HG03196 (cell line): ENCODE measurements at regions not wholly inside any gene's neighbourhood (a gene's known extent, or its start where the extent isn't known, plus 50 kb on each side); places are given as distances from the start of the nearest gene placed in this dataset.
"Not testable (repeated sequence)": the region's sequence is repeated elsewhere in the genome, so short reads cannot be mapped to it uniquely, and the experiment has no call there.

Experiments used
- ATAC-seq: cut with Tn5 transposase; IDR thresholded peaks from one replicate; pipeline ENCODE4 v1.9.1; 2021; ENCODE audit not compliant: unreplicated experiment

DNA sequence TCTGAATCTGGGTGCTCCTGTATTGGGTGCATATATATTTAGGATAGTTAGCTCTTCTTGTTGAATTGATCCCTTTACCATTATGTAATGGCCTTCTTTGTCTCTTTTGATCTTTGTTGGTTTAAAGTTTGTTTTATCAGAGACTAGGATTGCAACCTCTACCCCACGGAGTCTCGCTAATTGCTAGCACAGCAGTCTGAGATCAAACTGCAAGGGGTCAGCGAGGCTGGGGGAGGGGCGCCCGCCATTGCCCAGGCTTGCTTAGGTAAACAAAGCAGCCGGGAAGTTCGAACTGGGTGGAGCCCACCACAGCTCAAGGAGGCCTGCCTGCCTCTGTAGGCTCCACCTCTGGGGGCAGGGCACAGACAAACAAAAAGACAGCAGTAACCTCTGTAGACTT, 421.8 kb downstream of the CSNK1G3 start:
- ATAC-seq, result not testable (repeated sequence)

DNA sequence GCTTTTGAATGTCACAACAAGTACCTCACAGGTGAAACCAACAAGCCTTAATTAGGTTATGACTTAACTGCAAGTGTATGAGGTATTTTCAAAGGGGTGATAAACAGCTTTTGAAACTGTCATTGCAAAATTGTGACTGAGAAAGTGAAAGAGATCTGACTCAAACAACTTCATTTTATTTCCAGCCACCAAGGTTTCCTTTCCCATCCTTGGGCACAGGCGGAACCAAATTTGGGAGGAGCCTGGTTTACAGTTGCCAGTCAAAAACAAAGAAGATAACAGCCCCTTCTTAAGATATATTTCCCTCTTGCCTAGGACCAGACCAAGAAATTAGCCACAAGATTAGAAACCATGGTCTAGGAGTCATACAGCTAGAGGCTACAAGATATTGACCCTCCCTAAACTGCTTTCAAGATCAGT, 417.1 kb downstream of the CSNK1G3 start:
- no peak for ATAC-seq

DNA sequence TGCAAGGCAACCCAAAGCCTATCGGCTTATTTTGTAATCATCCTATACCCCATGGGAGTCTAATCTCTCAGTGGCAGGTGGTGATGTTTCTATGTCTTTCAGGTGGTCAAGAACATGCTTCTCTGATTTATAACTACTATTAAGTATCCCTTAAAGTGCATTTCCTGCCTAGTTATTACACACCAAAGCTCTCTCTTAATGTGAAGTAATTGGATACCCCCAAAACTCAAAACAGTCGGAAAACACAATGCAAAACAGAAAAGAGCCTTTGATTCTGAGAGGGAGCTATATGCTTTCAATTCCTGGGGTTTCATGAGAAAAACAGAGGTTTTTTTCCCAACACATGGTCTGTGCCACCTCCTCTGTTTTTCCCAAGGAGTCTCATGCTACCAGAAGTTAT, 416.4 kb downstream of the CSNK1G3 start:
- ATAC-seq, result no peak

DNA sequence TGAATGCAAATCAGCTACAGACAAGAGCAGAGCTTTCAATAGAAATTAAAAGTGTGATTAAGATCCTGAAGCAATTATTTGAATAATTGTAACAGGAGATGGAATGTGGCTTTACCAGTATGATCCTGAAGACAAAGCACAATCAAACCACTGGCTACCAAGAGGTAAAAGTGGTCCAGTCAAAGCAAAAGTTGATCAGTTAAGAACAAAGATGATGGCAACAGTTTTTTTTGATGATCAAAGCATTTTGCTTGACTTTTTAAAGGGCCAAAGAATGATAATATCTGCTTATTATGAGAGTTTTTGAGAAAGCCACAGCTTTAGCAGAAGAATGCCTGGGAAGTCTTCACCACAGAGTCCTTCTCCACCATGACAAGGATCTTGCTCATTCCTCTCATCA, 409.2 kb downstream of the CSNK1G3 start:
- ATAC-seq, result no peak

DNA sequence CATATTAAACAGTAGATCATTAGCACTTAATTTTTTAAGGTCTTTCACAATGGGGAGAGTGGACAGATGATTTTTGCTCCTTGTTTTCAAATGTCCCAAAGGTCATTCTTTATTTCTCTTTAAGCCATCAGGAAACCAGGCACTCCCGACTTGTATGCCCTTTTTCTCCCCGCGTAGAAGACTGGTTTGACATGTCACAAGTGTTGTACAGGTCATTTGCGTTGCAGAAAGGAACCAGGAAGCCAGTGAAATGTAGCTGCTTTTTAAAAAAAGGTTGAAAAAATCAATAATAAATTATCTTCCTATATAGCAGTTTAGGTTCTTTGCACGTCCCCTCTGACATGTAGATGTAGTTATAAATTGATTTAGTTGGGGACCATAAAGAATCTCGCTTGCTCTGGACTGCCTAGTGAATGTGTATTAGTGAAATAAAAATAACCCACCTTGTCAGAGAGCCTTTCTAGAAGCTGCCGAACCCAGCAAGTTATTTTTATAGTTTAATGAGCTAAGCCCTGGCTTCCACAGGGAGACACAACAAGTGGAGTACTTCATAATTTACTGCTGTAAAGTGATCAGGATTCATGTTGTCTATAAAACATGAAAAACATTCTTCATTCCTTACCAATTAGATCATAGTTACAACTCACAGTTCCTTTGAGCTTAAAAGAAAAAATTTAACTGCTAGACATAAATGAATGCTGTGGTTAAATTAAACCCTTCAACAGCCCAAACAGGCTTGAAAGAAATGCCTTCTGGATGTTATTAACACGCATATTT, 404.6 kb downstream of the CSNK1G3 start:
- no peak for ATAC-seq

DNA sequence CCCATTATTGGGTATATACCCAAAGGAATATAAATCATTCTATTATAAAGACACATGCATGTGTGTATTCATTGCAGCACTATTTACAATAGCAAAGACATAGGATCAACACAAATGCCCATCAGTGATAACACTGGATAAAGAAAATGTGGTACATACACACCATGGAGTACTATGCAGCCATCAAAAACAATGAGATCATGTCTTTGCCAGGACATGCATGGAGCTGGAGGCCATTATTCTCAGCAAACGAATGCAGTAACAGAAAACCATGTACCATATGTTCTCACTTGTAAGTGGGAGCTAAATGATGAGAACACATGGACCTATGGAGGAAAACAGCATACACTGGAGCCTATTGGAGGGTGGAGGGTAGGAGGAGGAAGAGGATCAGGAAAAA, 402.4 kb downstream of the CSNK1G3 start:
- ATAC-seq, result no peak

DNA sequence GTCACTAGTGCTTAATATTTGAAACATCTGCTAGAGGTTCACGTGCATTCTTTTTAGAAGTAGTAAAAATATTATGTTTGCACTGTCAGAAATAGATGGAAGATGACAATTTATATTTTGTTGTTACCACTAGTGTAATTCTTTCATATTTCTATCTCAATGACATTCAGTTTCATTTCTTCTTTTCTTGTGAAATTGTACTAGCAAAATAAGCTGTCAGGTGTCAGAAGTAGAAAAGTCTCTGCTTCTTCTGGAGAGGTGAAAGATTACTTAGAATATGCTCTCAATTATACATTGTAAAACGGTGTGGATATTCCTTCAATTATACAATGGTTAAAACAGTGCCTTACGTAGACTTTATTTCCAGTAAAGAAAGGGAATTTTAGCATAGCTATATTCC, 395.4 kb downstream of the CSNK1G3 start:
- no peak for ATAC-seq

DNA sequence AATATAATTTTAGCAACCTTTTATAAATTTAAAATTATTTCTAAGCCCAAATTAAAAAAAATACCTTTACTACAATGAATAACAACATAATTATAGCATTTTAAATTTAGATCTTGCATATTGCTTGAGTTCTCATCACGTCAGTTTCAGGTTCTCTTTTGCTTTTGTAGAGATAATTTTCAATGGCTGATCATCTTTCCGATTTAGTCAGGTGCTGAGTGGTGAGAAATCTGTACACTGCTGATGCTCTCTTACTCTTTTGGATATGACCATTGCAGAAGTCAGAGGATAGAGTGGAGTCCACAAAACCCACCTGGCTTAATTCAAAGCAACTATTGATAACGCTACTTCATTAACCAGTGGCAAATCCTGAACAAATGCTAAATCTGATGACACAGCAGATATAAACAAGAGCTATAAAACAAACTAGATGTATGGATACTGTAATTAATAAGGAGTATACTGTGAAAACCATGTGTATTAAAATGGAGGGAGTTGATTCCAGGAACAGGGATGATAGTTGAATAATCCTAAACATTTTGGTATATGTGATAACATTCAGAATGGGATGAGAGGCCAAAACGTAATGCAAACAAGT, 394.8 kb downstream of the CSNK1G3 start:
- no peak for ATAC-seq

DNA sequence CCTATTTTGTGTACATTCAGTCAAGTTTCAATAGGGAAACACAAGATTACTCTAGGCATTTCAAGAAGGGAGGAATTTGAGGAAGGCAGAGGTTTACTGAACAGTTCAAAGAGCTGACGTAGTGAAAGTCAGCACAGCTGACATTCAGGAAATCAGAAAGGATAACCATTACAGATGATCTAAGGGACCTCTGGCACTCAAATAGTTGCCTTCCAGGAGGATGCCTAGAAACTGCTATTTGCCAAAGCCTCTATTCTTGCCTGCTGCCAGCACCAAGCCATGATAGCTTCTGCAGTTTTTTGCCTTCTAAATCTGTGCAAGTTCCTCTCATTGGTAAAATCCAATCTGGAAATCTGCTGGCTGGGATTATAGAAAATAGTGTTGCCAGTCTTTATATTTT, 373.1 kb downstream of the CSNK1G3 start:
- ATAC-seq, result no peak

DNA sequence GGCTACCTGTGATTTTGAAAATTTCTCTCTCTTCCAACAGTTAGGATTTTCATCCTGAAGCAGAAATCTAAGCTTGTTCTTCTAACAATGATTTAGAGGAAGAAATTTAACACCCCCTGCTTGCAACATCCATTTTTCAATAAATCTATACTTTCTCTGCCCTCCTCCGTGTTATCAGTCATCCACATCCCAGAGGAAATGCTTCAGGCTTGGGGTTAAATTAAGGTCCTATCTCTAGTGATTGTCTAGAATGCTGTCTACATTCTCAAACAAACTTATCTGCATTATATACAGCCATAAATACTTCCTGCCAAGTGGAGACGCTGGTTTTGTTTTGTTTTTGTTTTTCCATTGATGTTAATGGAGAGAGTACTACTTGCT, 371.0 kb downstream of the CSNK1G3 start:
- no peak for ATAC-seq

DNA sequence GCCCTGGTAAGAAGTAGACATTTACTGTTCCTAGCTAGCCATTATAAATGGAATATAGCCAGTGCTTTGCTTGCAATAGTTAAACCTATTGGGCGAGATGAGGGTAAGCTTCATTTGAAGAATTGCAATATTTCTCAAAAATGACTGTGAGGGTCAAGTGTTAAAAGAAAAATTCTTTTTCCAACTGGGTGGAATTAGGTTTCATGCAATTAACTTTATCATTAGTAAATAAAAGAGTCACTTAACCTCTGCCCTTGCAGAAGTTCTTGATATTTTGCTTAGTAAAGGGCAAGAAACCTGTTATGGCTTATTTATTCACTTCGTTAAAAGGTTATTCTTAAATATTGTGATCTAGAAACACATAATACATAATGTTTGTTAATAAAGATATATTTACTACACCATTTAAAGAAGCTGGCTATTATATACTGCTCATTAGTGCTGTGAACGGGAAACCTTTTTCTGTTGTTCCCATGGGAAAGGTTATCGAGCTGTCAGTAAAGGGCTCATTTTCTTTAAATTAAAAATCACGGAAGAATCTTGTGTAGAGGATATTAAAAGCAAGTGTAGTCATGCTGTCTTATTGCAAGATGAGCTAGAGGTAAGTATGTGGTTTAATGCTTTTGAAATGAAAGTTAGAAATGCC, 370.5 kb downstream of the CSNK1G3 start:
- no peak for ATAC-seq

DNA sequence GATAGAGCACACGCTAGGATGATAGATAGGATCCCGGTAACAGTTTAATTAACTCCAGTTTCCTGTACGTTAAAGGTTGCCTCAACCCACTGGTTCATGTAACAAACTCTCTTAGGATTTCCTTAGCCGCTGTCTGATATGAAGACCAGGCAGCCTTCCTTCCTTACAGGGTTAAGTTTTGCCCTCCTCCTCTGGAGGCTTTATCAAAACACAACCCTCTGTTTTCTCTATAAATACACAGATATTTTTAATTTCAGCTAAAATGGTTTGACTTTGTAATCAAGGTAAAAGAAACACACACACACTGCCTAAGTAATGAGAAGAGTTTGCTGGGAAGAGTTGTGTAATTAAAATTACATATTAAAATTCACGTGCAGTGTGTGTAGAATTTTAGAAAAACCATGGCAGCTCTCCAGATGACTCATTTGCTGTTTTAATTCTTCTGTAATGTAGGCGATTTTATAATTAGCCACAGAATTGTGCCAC, 369.8 kb downstream of the CSNK1G3 start:
- ATAC-seq, result no peak

DNA sequence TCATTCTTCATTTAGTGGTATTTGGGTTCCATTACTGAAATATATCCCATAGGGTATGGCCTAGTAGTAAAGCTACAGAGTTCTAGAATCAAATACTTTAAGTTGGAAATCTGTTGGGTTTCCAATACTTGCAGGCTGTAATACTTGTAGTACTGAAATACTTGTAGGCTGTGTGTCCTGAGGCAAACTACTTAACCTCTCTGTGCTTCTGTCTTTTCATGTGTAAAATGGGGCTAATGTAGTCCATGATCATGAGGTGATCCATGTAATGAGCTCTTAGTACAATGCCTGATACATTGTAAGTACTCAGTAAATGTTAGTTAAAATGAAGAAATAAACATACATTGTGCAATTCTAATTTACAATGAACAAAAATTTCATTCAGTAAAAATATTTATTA, 368.9 kb downstream of the CSNK1G3 start:
- ATAC-seq, result no peak

DNA sequence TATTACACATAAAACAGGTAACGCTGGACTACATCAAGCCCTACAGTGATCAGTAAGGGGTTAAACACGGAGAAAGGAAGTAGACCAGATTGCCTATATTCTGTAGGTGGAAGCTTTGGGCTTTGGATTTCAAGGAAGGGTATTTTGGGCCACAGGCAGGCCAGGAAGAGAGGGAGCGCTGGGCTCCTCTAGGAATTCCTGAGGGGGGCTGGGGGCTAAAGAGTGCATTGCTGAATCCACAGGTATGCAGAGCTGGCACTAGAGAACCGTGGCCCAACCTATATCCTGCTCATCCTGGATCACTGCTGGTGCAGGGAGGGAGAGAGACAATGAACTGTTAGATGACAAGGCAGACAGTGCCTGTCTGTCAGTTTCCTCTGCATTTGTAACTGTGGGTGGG, 367.1 kb downstream of the CSNK1G3 start:
- no peak for ATAC-seq

DNA sequence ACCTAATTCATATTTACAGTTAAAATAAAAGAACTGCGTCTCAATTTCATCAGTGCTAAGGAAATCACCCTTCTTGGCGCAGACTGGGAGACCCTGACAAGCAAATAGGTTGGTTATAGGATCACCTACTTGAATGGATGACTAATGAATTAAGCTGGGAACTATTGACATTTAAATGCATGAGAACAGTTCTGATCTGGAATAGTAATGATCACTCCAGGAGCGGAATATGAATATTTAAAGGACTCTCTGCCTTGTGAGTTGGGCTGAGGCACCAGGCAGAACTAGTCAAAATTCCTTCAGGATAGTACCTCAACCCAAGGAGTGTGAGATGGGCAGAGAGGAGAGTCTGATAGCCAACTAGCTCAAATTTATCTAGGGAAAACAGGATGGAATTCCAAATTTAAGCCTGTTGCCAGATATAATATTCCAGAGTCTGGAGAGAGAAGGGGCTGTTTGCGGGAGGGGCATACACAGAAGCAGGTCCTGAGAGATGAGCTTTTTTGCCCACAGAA, 364.4 kb downstream of the CSNK1G3 start:
- ATAC-seq, result no peak

DNA sequence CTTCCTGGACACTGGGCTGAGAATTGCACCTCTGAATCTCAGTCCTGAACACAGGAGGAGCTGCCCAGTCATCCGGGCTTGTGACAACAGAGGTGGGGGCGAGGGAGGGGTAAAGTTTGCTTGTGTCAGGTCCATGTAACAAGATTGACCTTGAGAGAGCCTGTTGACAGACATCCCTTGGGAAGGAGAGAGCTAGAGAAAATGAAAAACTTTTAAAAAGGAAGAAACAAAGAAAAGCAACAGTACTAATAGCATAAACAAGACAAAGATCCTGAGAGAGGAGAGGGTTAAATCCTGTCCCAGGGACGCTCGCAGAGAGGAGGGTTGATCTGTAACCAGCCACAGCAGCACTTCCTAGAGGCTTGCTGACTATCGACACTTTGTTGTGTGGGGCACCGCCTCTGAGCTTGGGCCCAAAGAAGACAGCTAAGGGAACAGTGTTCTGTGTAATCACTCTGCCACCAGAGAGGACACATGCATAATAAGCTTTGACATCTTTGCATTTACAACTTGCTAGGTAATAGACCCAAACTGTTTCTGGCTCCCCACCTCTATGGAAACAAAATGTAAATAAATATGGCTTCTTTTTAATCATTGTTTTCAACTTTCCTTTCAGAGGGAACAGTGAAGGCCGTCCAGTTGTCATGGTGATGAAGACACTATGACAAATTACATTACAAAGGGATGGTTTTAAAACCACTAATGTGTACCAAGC, 363.7 kb downstream of the CSNK1G3 start:
- ATAC-seq, result no peak

DNA sequence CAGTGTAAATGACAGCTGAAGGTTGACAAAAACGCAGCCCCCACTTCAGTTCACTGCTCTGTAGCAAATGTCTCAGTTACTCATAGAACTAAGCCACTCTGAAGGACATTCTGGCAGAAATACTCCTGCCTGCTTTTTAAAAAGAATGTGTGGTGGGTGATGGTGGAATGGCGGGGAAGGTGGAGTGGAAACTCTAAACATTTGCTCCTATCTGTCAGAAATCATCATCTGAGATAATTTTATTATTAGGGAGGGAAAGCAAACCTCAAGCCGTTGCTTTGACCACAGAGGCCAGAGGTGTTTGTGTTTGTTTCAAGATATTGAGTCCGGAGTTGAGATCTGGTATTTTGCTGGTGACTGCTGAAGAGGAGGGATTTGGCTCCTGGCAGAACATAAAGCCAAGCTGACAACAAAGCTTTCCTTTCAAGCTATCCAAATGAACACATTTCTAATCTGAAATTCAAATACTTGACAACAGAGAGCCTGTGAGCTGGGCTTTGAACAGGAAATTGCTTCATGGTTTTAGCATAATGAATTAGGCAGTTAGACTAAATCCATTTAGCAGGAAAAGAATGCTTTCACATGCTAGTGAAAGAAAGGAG, 362.7 kb downstream of the CSNK1G3 start:
- ATAC-seq, result no peak

DNA sequence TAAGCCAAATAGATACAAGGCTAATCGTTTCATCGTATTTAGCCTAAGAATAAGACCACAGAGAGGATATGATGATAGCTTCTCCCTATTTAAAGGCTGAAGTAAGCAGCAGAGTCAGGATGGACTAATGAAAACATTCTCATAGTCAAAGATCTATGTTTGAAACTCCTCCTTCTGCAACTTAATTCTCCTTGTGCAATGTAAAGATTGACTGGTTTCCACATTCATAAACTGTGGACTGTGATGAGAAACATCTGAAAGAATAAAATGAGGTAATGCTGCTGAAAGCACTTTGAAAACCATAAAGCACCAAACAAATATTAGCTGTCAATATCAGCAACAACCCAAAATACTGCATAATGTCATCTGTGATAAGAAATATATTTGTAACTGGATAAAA, 361.9 kb downstream of the CSNK1G3 start:
- ATAC-seq, result no peak

DNA sequence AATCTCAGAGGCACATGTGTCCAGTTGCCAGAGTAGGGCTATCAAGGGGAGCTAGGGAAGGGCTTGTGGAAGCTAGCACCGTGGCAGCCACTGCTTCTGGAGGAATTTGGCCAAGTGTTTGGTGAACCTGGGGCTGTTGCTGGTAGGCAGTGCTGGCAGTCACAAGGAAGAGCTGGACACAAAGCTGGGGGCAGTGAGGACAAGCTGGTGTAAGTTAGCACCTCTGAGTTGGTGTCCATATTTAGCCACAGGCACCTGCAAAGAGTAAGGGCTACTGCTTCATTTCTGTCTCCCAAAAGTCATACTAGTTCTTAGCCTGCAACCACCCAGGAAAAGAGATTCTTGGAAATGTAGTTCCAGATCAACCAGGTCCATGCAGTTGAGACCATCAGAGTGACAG, 359.4 kb downstream of the CSNK1G3 start:
- no peak for ATAC-seq

DNA sequence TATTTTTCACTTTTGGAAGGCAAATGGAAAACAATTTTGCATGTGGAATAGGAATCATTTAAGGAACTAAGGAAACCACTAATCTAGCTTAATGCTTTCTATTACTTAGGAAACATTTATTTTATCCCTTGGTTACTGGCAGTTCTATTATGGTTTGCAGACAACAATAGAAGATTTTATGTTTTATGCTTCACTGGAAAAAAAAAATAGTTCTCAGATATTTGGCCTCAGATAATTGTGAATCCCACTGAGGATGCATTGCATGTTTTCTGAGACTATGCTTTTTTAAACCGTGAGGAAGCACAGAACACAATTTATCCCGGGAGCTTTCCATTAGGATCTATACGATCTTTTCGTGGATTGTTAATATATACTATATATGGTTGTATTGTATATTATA, 356.9 kb downstream of the CSNK1G3 start:
- ATAC-seq, result no peak

DNA sequence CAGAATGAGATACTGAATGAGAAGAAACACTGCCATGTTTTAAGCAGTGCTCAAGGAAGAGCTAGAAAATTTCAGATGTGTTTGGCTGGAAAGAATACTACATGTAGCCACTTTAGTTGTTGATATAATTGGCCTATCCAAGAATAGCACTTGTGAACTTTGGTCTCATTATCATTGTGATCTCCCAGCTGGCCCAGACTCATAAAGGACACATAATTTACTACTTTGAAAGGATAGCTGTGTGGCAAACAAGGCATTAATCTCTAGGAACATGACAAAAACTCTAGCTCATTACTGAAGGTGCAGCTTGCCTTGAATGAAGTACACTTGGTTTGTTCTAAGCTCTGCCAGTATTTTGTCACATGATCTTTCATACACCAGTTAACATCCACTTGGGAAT, 356.3 kb downstream of the CSNK1G3 start:
- ATAC-seq, result no peak
